RWPE1 (cell line): ENCODE measurements at regions not wholly inside any gene's neighbourhood (a gene's known extent, or its start where the extent isn't known, plus 50 kb on each side); places are given as distances from the start of the nearest gene placed in this dataset.

Source experiments
- CTCF ChIA-PET: fragments of 350-600 bp; sonication (Branson Sonifier 250); formaldehyde crosslinking; extraction: SDS; loops from one replicate; lab custom pipeline; 2021; lab: Yijun Ruan, JAX
- POLR2A ChIA-PET: fragments of 400-600 bp; formaldehyde crosslinking; extraction: SDS; loops from one replicate; lab custom pipeline; 2020; ENCODE audit warnings: antibody characterized with exemption; ENCODE audit not compliant: low non-redundant PET; lab: Yijun Ruan, JAX
- DNase-seq: peaks from one replicate; pipeline ENCODE4 v3.0.0; 2012; ENCODE audit warnings: low spot score
- H3K27ac ChIP-seq: fragments of 450-650 bp; 2 replicates; pipeline ENCODE4 v1.5.1; 2017
- CTCF ChIP-seq: fragments of 450-650 bp; conservative IDR thresholded peaks from 2 replicates; pipeline ENCODE4 v1.5.1; 2017; ENCODE audit warnings: low read depth, mild to moderate bottlenecking

GRCh38 chr2:65598264-65598663, 165.9 kb upstream of the SPRED2 start:
- DNase-seq = no peak
- POLR2A ChIA-PET = no interaction called here
- no peak for TF ChIP-seq CTCF
- CTCF ChIA-PET = interaction anchor here (1.0 kb wide), 1 partner anchor 11 kb away, joined by 4 read pairs; no protein-coding TSS in a partner anchor
- H3K27ac ChIP-seq = no peak overlapping the region

- no peak for TF ChIP-seq CTCF
- H3K27ac ChIP-seq = no peak overlapping the region
- ChIA-PET POLR2A (no interaction called here), CTCF (no interaction called here)
- DNase-seq = no peak
Measured at GRCh38 chr2:65595630-65596029, 163.2 kb upstream of the SPRED2 start.

DNA sequence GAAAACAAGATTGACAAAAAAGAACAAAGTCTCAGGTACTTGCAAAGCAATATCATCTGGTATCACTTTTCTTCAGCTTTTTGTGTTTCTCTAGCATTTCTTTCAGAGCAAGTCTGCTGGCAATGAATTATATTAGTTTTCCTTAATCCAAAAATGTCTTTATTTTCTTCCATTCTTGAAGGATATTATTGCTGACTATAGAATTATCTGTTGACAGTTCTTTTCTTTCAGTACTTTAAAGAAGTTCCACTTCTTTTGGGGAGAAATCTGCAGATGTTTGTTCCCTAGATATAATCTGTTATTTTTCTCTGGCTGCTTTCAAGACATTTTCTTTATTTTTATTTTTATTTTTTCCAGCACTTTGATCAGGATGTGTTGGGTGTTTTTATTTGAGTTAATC, 161.8 kb upstream of the SPRED2 start:
- TF ChIP-seq CTCF = no peak
- ChIA-PET CTCF (interaction anchor here (0.7 kb wide), 1 partner anchor 157 kb away, joined by 3 read pairs; no protein-coding TSS in a partner anchor), POLR2A (no interaction called here)
- H3K27ac ChIP-seq = no peak overlapping the region
- DNase-seq = no peak

DNA sequence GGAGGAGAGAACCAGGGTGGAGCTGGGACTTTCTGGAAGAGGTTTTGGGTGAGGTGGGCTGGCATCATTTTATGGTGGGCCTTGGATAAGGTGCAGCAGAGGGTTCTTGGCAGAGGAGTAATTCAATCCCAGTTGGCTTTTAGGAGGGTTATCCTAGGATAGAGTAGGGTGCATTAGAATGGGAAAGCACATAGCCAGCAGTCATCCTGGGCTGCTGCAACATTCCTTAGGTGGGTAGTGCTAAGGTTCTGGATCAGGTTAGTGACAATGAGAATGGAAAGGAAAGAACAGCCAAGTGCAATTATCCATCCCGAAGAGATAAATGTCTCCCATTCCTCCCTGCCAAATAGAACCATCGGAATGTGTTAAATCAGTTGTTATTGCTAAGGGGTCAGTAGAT, 157.3 kb upstream of the SPRED2 start:
- no peak for TF ChIP-seq CTCF
- no peak overlapping the region for H3K27ac ChIP-seq
- ChIA-PET CTCF (interaction anchor here (0.6 kb wide), 1 partner anchor 12 kb away, joined by 5 read pairs; no protein-coding TSS in a partner anchor), POLR2A (no interaction called here)
- DNase-seq = no peak

DNA sequence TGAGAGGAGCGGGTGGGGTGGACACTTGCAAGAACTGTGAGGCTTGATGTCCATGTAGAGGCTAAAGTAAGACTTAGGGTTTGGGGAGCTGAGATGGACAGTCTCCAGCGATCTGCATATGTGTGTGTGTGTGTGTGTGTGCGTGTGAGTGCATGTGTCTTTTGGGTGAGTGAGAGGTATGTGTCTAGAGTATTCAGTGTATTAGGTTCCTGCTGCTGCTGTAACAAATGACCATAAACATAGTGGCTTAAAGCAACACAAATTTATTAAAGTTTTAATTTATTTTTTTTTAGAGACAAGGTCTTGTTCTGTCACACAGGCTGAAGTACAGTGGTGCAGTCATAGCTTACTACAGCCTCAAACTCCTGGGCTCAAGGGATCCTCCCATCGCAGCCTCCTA, 155.4 kb upstream of the SPRED2 start:
- no peak overlapping the region for H3K27ac ChIP-seq
- no peak for TF ChIP-seq CTCF
- CTCF ChIA-PET = interaction anchor here (0.6 to 0.7 kb wide), 2 partner anchors 11 to 537 kb away, joined by 3 to 4 read pairs; no protein-coding TSS in a partner anchor
- POLR2A ChIA-PET = no interaction called here
- no peak for DNase-seq

- TF ChIP-seq CTCF = no peak
- CTCF ChIA-PET = no interaction called here
- no peak for DNase-seq
- POLR2A ChIA-PET = no interaction called here
- H3K27ac ChIP-seq = no peak overlapping the region
Measured at GRCh38 chr2:65586516-65586915, 154.1 kb upstream of the SPRED2 start.
